ENCODE measurements at regions not wholly inside any gene's neighbourhood (a gene's known extent, or its start where the extent isn't known, plus 50 kb on each side); places are given as distances from the start of the nearest gene placed in this dataset.
"Not testable (repeated sequence)": the region's sequence is repeated elsewhere in the genome, so short reads cannot be mapped to it uniquely, and the experiment has no call there.

- Histone ChIP-seq H3K9me2 (replicated peaks; ENCODE audit: low read length) (no peaks in the 10 kb centered on the region), H3K9ac (ENCODE audit: low read length) (no peak overlapping the region), H4K20me1 (ENCODE audit: low read length) (no peaks in the 10 kb centered on the region), H2AFZ (ENCODE audit: low read length) (no peak overlapping the region), H3K4me1 (ENCODE audit: insufficient read depth, low read length) (peaks cover 16% of the 10 kb centered on the region), H3K27ac (ENCODE audit: low read length) (no peak overlapping the region), H3K27me3 (ENCODE audit: low read length) (no peaks in the 10 kb centered on the region), H3K4me3 (ENCODE audit: low read length) (no peak overlapping the region), H3K4me2 (ENCODE audit: low read length) (no peak overlapping the region), H3K79me2 (ENCODE audit: low read length) (no peaks in the 10 kb centered on the region), H3K36me3 (ENCODE audit: low read depth, low read length) (no peaks in the 10 kb centered on the region), H3K9me3 (ENCODE audit: low read length) (no peaks in the 10 kb centered on the region), H3F3A (ENCODE audit: low read length, unreplicated experiment) (no peaks in the 10 kb centered on the region)
- DNase-seq (no peak), ATAC-seq (no peak)
- intact Hi-C loops (cut with micrococcal nuclease): loop anchor here (5.0 kb wide), 1 partner anchor 55 kb away; no protein-coding TSS in a partner anchor
- TF ChIP-seq EZH2phosphoT487 (IDR thresholded peaks at IDR 0.05; ENCODE audit: borderline replicate concordance, low read length): no peak
- TF ChIP-seq EZH2 (IDR thresholded peaks at IDR 0.05; ENCODE audit: low read length, unreplicated experiment): no peak
- no peak for TF ChIP-seq CTCF (conservative IDR thresholded peaks at IDR 0.05; ENCODE audit: low read depth, low read length)
- CTCF ChIA-PET: no interaction called here
- no TSS peak for BruUV-seq (replicated peaks)
- POLR2A ChIA-PET (ENCODE audit: unreplicated experiment): no interaction called here
These were observed 121.9 kb upstream of the RAB18 start for GRCh38 chr10:27382176-27382575.

GRCh38 chr10:27380929-27381358 is 123.2 kb upstream of the RAB18 start:
- Histone ChIP-seq H3K9me3 (ENCODE audit: low read length) (no peaks in the 10 kb centered on the region), H2AFZ (ENCODE audit: low read length) (no peak overlapping the region), H3F3A (ENCODE audit: low read length, unreplicated experiment) (no peaks in the 10 kb centered on the region), H3K9me2 (replicated peaks; ENCODE audit: low read length) (no peaks in the 10 kb centered on the region), H3K4me3 (ENCODE audit: low read length) (no peak overlapping the region), H3K27ac (ENCODE audit: low read length) (no peak overlapping the region), H3K79me2 (ENCODE audit: low read length) (no peaks in the 10 kb centered on the region), H4K20me1 (ENCODE audit: low read length) (no peaks in the 10 kb centered on the region), H3K36me3 (ENCODE audit: low read depth, low read length) (no peaks in the 10 kb centered on the region), H3K4me1 (ENCODE audit: insufficient read depth, low read length) (peaks cover 16% of the 10 kb centered on the region), H3K27me3 (ENCODE audit: low read length) (no peaks in the 10 kb centered on the region), H3K4me2 (ENCODE audit: low read length) (no peak overlapping the region), H3K9ac (ENCODE audit: low read length) (no peak overlapping the region)
- POLR2A ChIA-PET (ENCODE audit: unreplicated experiment): no interaction called here
- CTCF ChIA-PET: no interaction called here
- no peak for DNase-seq
- no peak for ATAC-seq
- intact Hi-C loops (cut with micrococcal nuclease): loop anchor here (5.0 kb wide), 1 partner anchor 56 kb away; no protein-coding TSS in a partner anchor
- TF ChIP-seq EZH2phosphoT487 (IDR thresholded peaks at IDR 0.05; ENCODE audit: borderline replicate concordance, low read length) (no peak), EZH2 (IDR thresholded peaks at IDR 0.05; ENCODE audit: low read length, unreplicated experiment) (no peak)
- BruUV-seq (replicated peaks): no TSS peak

GRCh38 chr10:27379041-27379440 is 125.1 kb upstream of the RAB18 start:
- ATAC-seq; BruUV-seq (replicated peaks); H3K36me3 ChIP-seq (ENCODE audit: low read depth, low read length); H3K9me2 ChIP-seq (replicated peaks; ENCODE audit: low read length); intact Hi-C loops (cut with micrococcal nuclease); H3K27me3 ChIP-seq (ENCODE audit: low read length); H3K4me3 ChIP-seq (ENCODE audit: low read length); DNase-seq; H3K9me3 ChIP-seq (ENCODE audit: low read length); H3K79me2 ChIP-seq (ENCODE audit: low read length); H3F3A ChIP-seq (ENCODE audit: low read length, unreplicated experiment); CTCF ChIA-PET; H3K27ac ChIP-seq (ENCODE audit: low read length); H4K20me1 ChIP-seq (ENCODE audit: low read length); H2AFZ ChIP-seq (ENCODE audit: low read length); H3K4me2 ChIP-seq (ENCODE audit: low read length); H3K9ac ChIP-seq (ENCODE audit: low read length); POLR2A ChIA-PET (ENCODE audit: unreplicated experiment): not testable (repeated sequence)
- peaks cover 12% of the 10 kb centered on the region for H3K4me1 ChIP-seq (ENCODE audit: insufficient read depth, low read length)

GRCh38 chr10:27373566-27374160 is 130.4 kb upstream of the RAB18 start:
- BruUV-seq (replicated peaks): no TSS peak
- TF ChIP-seq CTCF (conservative IDR thresholded peaks at IDR 0.05; ENCODE audit: low read depth, low read length): no peak
- ChIA-PET CTCF (no interaction called here), POLR2A (ENCODE audit: unreplicated experiment) (no interaction called here)
- H3K36me3 ChIP-seq (ENCODE audit: low read depth, low read length): no peaks in the 10 kb centered on the region
- no peak overlapping the region for H2AFZ ChIP-seq (ENCODE audit: low read length)
- no peaks in the 10 kb centered on the region for H3K27me3 ChIP-seq (ENCODE audit: low read length)
- H3K27ac ChIP-seq (ENCODE audit: low read length): no peak overlapping the region
- DNase-seq (no peak), ATAC-seq (no peak)
- no peak overlapping the region for H3K9ac ChIP-seq (ENCODE audit: low read length)
- no peaks in the 10 kb centered on the region for H4K20me1 ChIP-seq (ENCODE audit: low read length)
- H3K4me2 ChIP-seq (ENCODE audit: low read length): no peak overlapping the region
- no peaks in the 10 kb centered on the region for H3K9me3 ChIP-seq (ENCODE audit: low read length)
- H3K9me2 ChIP-seq (replicated peaks; ENCODE audit: low read length): no peaks in the 10 kb centered on the region
- H3K79me2 ChIP-seq (ENCODE audit: low read length): no peaks in the 10 kb centered on the region
- no peaks in the 10 kb centered on the region for H3F3A ChIP-seq (ENCODE audit: low read length, unreplicated experiment)
- H3K4me1 ChIP-seq (ENCODE audit: insufficient read depth, low read length): peaks cover 10% of the 10 kb centered on the region
- intact Hi-C loops (cut with micrococcal nuclease): loop anchor here (5.0 kb wide), 2 partner anchors 74 to 184 kb away; no protein-coding TSS in a partner anchor
- H3K4me3 ChIP-seq (ENCODE audit: low read length): no peak overlapping the region

Measured in PC-3 (cell line).